Activated gamma-delta T cell treated with anti-CD3 and anti-CD28 coated beads, Interleukin-2, amount 50 U/mL, for 16 hours (primary cell): ENCODE measurements at regions not wholly inside any gene's neighbourhood (a gene's known extent, or its start where the extent isn't known, plus 50 kb on each side); places are given as distances from the start of the nearest gene placed in this dataset.

Experiments
- DNase-seq: peaks from one replicate; pipeline ENCODE4 v3.0.0-alpha.2; 2020; ENCODE audit warnings: low read depth

DNA sequence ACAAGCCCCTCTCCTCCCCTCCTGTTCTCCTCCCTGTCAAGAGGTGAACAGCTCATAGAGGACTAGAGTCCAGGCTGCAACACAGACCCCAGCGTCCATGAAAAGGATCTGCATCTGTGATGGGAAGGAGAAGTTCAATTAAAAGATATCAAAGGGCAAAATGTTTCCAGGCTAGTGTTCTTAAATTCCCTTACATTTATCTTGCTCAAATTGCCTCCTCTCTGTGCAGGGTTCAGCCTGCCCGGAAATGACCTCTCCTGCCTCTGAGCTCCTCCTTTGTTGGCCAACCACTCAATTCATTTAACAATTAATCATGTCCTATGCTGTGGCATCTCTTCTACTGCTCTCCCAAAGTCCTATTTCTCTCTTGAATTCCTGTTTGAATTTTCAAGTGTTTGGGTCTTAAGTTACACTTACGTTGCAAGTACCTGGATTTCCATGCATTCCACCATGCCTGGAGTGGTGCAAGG lies 105.3 kb downstream of the TSN start:
- DNase-seq: no peak

DNA sequence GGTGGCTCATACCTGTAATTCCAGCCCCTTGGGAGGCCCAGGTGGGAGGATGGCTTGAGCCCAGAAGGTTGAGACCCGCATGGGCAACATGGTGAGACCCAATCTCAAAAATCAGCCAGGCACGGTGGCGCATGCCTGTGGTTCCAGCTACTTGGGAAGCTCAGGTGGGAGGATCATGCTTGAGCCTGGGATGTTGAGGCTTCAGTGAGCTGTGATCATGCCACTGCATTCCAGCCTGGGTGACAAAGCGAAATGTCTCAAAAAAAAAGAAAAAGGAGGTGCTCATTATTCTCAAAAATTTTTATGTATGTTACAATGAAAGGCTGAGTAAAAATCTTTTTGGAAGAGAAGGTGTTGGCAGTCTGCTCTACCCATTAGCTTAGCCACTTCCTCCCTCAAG lies 106.8 kb downstream of the TSN start:
- DNase-seq: no peak

DNA sequence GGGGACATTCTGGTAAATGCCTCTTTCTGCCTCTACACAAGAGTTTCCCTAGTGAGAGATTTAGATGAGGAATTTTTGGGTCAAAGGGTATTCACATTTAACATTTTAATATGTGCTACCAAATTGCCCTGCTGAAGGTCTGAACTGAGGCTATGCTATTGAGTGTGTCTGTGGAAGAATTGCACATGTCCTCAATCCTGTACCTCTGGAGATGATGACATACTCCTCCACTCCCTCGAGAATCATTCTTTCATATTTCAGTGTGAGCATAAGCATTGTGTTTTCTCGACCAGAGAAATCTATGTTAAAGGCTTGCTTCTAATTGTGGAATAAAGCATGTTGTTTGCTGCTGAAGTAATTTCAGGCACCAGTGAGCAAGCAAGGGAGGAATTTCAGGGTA lies 110.5 kb downstream of the TSN start:
- DNase-seq: no peak

DNA sequence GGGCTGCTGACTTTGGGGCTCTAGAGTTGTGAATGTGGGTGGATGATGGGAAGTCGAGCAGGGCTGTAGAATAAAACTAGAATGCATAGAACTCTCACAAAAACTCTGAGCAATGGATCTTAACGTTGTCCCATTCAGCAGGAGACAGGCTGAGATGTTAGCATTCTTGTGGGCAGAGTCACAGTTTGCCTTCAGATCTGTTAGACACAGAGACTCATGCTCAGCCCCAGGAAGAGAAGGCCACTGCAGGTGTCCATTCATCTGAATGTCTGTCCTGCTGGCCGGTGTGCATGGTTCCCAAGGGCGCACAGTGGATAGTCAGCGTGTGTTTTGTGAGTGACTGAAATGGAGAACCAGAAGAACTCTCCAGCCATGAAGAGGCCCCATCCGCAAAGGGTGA lies 111.3 kb downstream of the TSN start:
- DNase-seq: no peak

DNA sequence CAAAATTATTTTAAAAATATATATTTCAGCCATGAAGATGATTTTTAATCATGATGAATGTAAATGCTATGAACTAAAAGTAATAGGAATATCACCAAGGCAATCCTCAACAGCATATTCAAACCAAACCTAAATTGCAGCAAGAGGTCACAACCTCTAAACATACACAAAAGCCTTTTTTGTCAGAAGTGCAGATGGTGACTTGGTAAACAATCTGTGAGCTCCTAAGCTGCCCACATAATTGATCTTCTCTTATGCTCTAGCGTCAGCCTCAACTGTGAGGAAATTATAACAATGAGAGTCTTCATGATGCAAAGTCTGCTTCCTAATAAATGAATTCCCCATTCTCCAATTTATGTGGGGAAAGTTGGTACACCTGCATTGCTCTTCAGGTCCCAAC lies 113.2 kb downstream of the TSN start:
- DNase-seq: no peak

DNA sequence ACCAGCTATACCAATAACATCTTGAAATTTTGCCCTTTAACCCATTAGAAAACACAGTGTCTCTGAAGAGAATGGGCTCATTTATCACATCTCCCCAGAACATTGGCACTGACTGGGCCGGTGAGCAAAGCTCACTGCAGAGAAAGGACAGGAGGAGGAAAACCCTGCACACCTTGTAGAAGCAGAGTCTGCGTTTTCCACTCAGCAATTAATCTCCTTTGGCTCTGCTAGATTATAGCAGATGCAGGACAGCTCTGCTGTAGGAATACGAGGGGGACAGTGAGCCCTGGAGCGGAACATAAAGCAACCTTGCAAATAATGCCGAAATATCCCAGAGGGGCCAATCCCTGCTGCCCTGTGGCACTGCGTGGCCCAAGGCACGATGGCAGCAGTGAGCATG lies 113.9 kb downstream of the TSN start:
- no peak for DNase-seq

DNA sequence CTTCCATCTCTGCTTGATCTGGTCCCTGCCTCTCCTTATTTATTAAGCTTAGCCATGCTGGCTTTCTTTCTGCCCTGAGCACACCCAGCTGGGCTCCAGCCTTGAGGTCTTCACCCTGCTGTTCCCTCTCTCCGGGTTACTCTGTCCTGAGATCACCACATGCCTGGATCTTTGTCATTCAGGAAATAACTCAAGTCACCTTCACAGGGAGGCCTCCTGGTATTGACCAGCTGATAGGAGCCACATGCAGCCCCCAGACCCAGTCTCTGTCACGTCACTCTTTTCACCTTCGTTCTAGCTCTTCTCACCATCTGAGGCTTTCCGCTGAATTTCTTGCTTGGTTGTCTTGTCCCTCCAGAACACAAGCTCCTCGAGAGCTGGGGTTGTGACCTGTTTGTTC lies 114.4 kb downstream of the TSN start:
- DNase-seq: no peak

DNA sequence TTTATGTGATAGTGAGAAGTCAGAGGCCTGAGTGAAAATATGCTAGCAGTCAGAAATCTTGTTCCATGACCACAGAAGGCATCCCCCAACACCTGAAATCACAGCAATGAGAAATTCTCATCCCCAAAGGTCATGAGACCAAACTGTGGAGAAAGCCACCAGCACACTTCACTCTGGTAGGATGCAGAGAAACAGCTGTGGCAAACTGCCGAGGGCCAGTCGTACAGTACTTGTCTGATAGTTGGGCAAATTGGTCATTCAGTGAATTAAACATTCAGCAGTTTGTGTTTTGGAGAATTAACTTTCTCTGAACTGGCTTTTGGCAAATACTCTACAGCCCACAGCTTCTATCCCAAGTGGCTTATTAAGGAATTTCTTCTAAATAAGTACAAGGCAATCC lies 117.2 kb downstream of the TSN start:
- no peak for DNase-seq

DNA sequence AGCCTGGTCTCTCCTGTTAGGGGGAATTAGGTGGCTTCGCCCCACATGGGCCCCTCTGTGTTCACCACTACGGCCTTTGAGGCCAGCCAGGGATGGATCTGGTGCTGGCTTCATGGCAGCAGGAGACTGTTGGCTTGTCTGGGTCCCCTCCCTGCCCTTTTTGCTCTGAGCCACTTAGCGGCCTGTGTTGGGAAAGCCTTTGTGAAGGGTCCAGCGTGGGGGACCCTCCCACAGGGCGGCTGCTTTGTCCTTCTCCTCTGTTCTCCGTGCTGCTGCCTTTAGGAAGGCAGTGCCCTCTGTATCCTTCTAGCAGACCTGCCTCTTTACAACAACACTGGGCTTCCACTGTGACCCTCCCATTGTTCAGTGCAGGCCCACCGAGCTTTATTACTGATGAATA lies 118.4 kb downstream of the TSN start:
- no peak for DNase-seq

DNA sequence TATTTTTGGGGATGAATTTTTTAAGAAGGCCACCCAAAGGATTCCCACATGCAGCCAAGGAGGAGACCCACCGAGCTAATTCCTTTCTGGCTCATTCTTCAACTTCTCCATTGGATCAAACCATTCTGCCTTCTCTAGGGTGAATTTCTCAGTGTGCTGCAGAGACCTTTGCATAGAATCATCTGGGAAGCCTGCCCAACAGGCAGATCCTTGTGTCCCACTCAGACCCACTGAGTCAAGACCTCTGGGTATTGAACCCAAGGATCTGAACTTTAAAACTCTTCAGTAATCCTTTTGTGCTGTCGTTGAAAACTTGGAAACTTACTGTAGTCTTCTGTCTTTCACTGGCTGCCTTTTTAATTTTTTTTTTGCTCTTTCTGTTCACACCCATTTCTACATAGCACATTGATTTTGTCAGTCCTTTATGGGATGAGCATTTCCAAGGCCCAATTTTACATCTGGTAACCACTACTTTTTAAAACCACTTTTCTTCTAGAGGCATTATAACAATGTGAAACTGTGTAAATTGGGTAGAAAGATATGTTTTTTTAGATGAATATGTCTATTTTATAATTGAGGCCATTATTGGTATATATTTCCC lies 120.2 kb downstream of the TSN start:
- DNase-seq: no peak

DNA sequence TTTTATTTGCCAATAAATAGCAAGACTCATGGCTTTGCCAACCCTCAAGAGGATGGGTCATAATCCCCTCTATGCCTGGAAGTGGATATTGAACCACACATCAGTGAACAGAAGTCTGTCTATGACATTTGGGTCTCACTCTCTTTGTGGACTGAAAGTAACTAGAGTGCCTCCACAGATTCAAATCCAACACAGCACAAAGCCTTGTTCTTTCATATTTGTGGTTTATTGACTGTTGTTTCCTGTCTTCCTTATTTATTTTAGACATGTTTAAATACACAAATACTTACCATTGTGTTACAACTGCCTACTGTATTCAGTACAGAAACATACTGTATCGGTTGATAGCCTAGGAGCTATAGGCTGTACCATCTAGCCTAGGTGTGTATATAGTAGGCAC lies 121.9 kb downstream of the TSN start:
- no peak for DNase-seq

DNA sequence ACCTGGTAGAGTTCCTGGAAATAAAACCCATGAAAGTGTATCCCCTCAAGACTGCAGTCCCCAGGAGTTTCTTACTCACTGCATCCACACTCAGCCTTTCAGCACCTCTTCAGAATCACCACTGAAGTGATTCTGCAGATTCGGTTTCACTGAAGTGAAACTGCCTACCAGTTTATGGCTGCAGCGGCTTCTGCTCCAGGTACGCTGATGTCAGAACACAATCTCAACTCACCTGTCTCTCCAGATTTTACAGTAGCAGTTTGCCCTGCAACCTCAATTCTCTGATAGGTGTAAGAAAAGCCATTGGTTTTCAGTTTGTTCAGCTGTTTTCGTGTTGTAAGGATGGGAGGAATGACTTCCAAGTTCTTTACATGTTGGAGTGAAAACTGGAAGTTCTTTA lies 124.8 kb downstream of the TSN start:
- DNase-seq: no peak

DNA sequence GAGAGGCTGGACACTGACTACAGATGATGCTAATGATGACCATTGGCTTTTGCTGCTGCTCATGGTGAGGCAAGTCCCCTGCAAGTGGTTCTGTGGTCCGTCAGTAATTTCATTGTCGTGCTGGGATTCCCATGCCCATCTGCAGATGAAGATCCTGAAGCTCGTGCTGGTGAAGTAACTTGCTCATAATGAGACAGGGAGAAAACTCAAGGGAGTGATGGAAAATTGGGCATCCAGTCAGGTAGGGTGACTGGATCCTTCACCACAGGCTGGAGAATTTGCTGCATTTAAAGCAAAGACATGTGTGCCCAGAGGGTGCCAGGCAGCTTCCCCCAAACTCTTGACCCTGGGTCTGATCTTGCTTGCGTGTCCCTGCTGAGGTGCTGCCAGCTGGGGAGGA lies 125.6 kb downstream of the TSN start:
- DNase-seq: no peak

DNA sequence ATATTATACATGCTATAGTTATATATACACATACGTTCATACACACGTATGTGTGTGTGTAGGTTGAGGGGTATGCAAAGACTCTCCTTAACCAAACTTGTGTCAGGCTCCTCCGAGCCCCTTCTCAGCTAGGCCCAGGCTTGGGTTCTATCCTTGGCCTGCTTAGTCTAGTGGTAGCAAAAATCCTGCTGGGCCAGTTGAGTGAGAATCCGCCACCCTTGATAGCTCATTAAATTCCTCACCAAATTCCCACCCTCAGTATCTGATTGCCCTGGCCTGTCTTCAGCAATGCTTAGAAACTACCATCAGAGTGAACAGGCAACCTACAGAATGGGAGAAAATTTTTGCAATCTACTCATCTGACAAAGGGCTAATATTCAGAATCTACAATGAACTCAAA lies 126.5 kb downstream of the TSN start:
- DNase-seq: no peak

DNA sequence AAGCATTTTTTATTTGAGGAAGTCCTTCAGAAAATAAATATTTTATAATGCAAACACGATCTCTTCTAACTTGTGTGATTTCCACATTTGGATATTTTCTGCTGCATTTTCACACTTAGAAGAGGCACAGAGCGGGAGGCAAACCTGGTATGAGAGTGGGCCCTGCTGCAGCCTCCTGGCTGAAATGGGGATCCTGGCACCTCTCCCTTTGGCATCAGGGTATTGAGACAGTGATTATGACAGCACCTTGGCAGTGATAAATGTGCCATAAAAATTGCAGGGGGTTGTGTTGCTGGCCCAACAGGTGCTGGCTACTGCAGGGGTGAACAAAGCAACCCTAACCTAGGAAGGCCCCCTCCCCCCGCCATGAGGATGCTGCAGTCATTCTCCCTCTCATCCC lies 128.6 kb downstream of the TSN start:
- no peak for DNase-seq

DNA sequence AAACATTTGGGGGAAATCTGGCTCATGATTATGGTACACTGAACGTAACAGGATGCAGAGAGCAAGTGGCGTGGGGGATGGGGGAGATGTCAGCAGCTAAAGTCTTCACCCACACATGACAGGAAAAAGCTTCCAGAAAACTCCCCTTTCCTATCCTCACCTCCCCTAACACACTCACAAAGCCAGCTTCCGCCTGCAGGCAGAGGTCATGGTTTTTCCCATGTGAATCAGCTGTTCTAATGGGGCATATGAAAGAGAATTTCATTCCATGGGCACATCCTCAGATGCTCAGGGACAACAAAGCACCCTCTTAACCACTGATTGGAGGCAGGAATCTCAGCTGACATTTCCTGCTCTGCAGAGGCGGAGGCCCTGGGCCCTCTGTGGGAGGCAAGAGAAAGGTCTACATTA lies 129.1 kb downstream of the TSN start:
- DNase-seq: no peak

DNA sequence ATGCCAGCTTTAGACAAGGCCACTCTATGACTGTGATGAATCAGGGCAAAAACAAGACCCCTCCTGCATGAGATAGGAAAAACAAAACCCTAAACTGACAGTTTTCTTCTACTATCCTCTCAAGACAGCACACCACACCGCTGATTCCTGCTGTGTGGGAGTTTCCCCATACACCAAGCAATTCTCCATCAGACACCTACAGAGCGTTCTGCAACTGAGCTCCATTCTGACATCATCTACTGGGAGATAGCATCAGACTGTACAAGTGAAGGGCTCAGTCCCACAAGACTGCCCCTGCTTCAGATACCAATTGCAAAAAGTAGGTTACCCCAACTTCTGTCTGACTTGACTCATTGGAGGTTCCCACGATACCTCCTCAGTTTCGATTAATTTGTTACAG lies 130.6 kb downstream of the TSN start:
- DNase-seq: no peak

DNA sequence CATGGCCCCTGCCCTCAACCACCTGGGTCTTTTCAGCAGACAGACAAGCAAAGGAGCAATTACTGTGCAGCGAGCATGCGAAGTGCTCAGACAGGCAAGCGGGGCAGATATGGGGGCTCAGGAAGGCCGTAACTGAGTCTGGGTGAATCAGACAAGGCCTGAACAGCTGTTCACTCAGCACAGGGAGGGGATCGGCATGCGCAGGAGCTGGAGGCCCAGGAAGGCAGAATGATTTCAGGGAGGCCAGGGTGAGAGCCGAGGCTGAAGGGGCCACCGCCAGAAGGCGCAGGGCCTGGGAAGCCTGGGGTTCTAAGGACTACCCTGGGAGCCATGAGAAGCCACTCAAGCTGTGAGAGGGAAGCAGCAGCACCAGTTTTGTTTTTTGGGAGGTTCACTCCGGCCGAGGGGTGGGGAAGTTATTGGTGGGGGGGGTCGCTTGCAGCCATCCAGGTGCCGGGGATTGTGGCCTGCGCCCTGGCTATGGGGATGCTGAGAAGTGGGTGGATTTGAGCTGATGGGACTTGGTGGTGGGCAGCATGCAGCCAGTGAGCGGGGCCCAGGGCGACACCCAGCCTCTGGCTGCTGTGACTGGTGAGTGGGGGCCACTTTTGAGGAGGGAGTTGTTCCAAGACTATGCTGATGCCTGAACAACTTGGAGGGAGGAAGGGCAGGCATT lies 132.2 kb downstream of the TSN start:
- DNase-seq: no peak

DNA sequence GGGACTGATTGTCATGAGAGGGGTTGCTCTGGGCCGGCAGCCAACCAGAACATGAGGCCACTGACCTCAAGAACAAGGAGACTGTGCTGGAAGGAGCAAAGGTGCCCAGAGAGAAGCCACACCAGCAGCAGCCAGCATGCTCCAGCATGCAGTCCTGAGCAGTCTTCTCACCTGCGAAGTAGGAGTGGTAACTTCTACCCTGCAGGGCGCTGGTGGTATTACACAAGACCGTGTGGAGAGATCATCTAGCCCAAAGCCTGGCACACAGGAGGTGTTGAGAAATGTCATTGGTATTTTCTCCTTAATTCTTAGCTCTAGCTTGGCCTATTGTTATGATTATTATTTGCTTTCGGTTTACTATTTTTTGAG lies 132.7 kb downstream of the TSN start:
- DNase-seq: no peak

DNA sequence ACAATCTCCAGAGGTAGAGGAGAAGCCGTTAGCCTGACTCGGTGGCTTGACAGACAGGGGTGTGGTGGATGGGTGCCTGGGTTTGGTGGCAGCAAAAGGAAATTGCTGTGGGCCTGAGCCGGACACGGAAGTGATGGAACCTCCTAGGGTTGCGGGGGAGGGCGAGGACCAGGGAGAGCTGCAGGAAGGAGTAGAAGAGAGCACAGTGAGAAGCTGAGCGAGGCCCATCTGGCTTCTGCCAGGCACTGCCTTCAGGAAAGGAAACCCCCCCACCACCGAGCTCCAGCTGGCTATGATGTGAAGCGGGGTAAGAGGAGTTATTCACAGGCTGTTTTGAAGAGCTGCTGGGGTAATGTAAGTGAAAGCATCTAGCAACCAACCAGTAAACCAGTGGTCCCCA lies 134.6 kb downstream of the TSN start:
- DNase-seq: no peak

DNA sequence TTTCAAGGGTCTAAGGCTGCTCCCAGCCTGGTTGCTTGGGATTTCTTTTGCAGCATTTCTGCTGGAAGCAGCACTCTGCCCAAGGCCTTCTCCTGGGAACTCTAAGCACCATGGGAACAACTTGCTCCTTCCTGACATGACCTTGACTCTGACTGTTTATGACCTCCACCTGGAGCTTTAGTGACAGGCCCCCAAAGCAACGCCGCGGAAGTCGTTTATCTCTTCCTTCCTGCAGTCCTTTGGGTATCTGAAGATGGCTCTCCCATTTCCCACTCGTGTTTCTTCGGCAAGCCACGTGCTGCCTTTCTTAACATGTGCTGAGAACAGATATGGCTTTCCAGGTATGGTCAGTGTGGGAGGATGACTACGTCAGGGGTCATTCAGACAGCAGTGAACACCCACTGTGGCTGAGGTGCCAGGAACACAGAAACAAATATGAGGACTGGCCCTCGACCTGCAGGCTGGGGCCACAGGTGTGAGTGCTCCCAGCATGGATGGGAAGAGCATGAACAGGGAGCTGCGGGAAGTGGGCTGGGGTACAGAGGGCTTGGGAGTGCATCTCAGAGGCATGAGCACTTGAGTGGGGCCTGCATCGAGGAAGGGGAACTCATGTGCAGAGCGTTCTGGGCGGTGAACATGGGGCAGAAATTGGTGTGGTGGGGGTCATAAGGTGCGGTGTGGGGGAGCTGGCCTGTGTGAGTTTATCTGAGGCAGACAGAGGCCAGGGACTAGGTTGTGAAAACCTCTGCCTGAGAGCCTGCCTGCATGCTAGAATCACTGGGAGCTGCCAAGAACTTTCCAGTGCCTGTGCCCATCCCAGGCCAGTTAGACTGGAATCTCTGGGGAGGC lies 140.5 kb downstream of the TSN start:
- DNase-seq: no peak

DNA sequence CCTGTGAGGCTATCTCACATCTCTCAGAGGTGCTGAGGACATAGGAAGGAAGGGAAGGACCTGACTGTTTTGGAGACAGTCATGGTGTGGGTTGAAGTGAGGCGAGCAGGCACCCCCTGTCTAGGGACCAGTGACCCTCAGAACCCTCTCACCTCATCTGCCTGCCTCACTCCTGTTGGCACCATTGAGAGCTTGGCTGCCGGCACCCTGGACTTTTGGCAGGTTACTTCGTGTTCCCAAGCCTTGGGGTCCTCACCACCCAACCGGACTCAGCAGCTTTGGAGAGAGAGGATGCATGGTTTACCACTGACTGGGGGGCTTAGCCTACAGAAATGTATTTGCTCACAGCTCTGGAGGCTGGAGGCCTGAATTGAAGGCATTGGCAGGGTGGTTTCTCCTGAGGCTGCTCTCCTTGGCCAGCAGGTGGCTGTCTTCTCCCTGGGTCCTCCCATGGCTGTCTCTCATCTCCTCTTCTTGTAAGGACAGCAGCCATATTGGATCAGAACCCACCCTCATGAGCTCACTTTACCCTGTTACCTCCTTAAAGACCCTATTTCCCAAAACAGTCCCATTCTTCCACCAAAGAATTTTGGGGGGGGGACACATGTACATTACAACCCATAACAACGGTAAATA lies 142.0 kb downstream of the TSN start:
- no peak for DNase-seq

DNA sequence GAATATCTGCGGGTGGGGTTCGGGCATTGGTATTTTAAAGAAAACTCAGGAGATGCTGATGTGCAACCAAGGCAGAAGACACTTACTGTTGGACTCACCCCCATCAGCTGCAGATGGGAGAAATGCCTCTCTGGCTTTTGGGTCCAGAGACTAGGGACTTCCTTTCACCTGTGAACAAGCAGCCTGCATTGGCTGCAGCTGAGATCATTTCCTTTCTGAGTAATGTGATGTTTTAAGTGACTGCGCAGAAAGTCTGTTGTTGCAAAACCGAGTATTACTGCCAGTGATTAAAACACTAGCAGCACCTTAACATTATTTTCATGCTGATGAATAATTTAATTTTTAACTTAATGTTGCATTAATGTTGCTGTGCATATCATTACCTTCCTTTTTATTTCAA lies 143.0 kb downstream of the TSN start:
- no peak for DNase-seq
